GM19438 (cell line): ENCODE measurements at regions not wholly inside any gene's neighbourhood (a gene's known extent, or its start where the extent isn't known, plus 50 kb on each side); places are given as distances from the start of the nearest gene placed in this dataset.

ENCODE experiments used
- ATAC-seq: cut with Tn5 transposase; IDR thresholded peaks from one replicate; pipeline ENCODE4 v1.9.1; 2021; ENCODE audit warnings: low read depth; ENCODE audit not compliant: unreplicated experiment

- ATAC-seq = no peak
These were observed 761.5 kb downstream of the EFNB2 start for GRCh38 chr13:105773863-105774538.

GRCh38 chr13:105773241-105773640, 762.2 kb downstream of the EFNB2 start:
- no peak for ATAC-seq

GRCh38 chr13:105764486-105764885, 771.0 kb downstream of the EFNB2 start:
- no peak for ATAC-seq

GRCh38 chr13:105763851-105764250, 771.6 kb downstream of the EFNB2 start:
- no peak for ATAC-seq

GRCh38 chr13:105762096-105762495, 773.4 kb downstream of the EFNB2 start:
- ATAC-seq = no peak

- no peak for ATAC-seq
These were observed 776.3 kb downstream of the EFNB2 start for GRCh38 chr13:105758918-105759860.

GRCh38 chr13:105740739-105741138, 794.7 kb downstream of the EFNB2 start:
- ATAC-seq = no peak

- no peak for ATAC-seq
These were observed 797.8 kb downstream of the EFNB2 start for GRCh38 chr13:105737688-105738087.

- ATAC-seq = no peak
These were observed 800.2 kb downstream of the EFNB2 start for GRCh38 chr13:105735281-105735680.

- no peak for ATAC-seq
These were observed 802.5 kb downstream of the EFNB2 start for GRCh38 chr13:105732806-105733529.

GRCh38 chr13:105725887-105726286, 809.6 kb downstream of the EFNB2 start:
- no peak for ATAC-seq

- no peak for ATAC-seq
These were observed 814.4 kb downstream of the EFNB2 start for GRCh38 chr13:105721016-105721415.

GRCh38 chr13:105719859-105720258, 815.6 kb downstream of the EFNB2 start:
- ATAC-seq = no peak

- no peak for ATAC-seq
These were observed 826.3 kb downstream of the EFNB2 start for GRCh38 chr13:105709181-105709580.

- no peak for ATAC-seq
These were observed 831.6 kb downstream of the EFNB2 start for GRCh38 chr13:105703843-105704242.

GRCh38 chr13:105702441-105702840, 833.0 kb downstream of the EFNB2 start:
- no peak for ATAC-seq

- ATAC-seq = no peak
These were observed 842.7 kb downstream of the EFNB2 start for GRCh38 chr13:105692769-105693168.

- ATAC-seq = no peak
These were observed 851.2 kb downstream of the EFNB2 start for GRCh38 chr13:105684216-105684615.

- ATAC-seq = no peak
These were observed 855.6 kb downstream of the EFNB2 start for GRCh38 chr13:105679838-105680237.

- ATAC-seq = peak; percentile 53
These were observed 857.4 kb downstream of the EFNB2 start for GRCh38 chr13:105678072-105678471.

GRCh38 chr13:105672881-105673280, 862.6 kb downstream of the EFNB2 start:
- no peak for ATAC-seq
